K562 (cell line): ENCODE measurements at regions not wholly inside any gene's neighbourhood (a gene's known extent, or its start where the extent isn't known, plus 50 kb on each side); places are given as distances from the start of the nearest gene placed in this dataset.

ENCODE experiments used
- ZNF274 ChIP-seq: IDR thresholded peaks from 2 replicates; pipeline ENCODE4 v1.6.1; 2011; ENCODE audit warnings: low read depth, mild to moderate bottlenecking, low read length, moderate library complexity, borderline replicate concordance
- TF ChIP-seq, protein P1 (sequence below), 3 experiments: IDR thresholded peaks in 2 of 3; conservative IDR thresholded peaks in 1 of 3; 2 replicates each; pipeline ENCODE4 v1.5.1; 2011 to 2012; ENCODE audit warnings: low read length in 3 of 3, mild to moderate bottlenecking in 3 of 3, control low read depth in 2 of 3, improper control_type of control experiment in 1 of 3, inconsistent platforms in 1 of 3, low read depth in 1 of 3, mixed read lengths in 1 of 3, moderate library complexity in 1 of 3; ENCODE audit not compliant: insufficient read depth in 2 of 3
- TF ChIP-seq, protein P2 (sequence below): sonication (generic); formaldehyde crosslinking; IDR thresholded peaks from 2 replicates; pipeline ENCODE4 v1.8.1; 2022; ENCODE audit warnings: missing genetic modification reagents
- TF ChIP-seq, protein P3 (sequence below): fragments of 450-650 bp; IDR thresholded peaks from 2 replicates; pipeline ENCODE4 v1.6.1; 2017; ENCODE audit warnings: mild to moderate bottlenecking, moderate library complexity
- TF ChIP-seq, protein P4 (sequence below): sonication (generic); formaldehyde crosslinking; IDR thresholded peaks from 2 replicates; pipeline ENCODE4 v1.8.1; 2023; ENCODE audit warnings: mild to moderate bottlenecking, missing genetic modification reagents

DNA sequence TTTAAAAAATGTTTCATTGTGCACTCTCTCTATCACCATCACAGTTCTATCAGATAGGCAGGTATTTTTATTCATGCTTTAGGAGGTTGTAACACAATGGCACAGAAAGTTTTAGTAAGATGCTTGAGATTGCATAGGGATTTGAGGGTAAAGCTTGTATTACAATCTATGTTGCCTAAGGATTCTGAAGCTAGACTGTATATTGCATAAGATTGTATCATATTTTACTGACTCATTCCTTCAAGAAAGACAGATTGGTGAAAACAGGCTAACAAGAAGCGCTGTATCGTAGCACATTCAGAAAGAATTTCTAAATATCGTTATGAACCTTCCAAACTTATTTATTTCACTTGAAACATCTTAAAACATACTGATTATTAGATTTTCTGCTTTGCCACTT lies 577.7 kb downstream of the EBF1 start:
- TF ChIP-seq, protein P1, sequence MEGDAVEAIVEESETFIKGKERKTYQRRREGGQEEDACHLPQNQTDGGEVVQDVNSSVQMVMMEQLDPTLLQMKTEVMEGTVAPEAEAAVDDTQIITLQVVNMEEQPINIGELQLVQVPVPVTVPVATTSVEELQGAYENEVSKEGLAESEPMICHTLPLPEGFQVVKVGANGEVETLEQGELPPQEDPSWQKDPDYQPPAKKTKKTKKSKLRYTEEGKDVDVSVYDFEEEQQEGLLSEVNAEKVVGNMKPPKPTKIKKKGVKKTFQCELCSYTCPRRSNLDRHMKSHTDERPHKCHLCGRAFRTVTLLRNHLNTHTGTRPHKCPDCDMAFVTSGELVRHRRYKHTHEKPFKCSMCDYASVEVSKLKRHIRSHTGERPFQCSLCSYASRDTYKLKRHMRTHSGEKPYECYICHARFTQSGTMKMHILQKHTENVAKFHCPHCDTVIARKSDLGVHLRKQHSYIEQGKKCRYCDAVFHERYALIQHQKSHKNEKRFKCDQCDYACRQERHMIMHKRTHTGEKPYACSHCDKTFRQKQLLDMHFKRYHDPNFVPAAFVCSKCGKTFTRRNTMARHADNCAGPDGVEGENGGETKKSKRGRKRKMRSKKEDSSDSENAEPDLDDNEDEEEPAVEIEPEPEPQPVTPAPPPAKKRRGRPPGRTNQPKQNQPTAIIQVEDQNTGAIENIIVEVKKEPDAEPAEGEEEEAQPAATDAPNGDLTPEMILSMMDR (IDR thresholded peaks at IDR 0.05 in 2 of 3, conservative IDR thresholded peaks at IDR 0.05 in 1 of 3; ENCODE audit: insufficient read depth in 2 of 3, low read depth in 1 of 3, low read length in 3 of 3) = no peak
- no peak for TF ChIP-seq ZNF274
- TF ChIP-seq, protein P2, sequence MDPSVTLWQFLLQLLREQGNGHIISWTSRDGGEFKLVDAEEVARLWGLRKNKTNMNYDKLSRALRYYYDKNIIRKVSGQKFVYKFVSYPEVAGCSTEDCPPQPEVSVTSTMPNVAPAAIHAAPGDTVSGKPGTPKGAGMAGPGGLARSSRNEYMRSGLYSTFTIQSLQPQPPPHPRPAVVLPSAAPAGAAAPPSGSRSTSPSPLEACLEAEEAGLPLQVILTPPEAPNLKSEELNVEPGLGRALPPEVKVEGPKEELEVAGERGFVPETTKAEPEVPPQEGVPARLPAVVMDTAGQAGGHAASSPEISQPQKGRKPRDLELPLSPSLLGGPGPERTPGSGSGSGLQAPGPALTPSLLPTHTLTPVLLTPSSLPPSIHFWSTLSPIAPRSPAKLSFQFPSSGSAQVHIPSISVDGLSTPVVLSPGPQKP (CRISPR knock-in tag) = no peak
- TF ChIP-seq, protein P3, sequence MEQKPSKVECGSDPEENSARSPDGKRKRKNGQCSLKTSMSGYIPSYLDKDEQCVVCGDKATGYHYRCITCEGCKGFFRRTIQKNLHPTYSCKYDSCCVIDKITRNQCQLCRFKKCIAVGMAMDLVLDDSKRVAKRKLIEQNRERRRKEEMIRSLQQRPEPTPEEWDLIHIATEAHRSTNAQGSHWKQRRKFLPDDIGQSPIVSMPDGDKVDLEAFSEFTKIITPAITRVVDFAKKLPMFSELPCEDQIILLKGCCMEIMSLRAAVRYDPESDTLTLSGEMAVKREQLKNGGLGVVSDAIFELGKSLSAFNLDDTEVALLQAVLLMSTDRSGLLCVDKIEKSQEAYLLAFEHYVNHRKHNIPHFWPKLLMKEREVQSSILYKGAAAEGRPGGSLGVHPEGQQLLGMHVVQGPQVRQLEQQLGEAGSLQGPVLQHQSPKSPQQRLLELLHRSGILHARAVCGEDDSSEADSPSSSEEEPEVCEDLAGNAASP = no peak
- TF ChIP-seq, protein P4, sequence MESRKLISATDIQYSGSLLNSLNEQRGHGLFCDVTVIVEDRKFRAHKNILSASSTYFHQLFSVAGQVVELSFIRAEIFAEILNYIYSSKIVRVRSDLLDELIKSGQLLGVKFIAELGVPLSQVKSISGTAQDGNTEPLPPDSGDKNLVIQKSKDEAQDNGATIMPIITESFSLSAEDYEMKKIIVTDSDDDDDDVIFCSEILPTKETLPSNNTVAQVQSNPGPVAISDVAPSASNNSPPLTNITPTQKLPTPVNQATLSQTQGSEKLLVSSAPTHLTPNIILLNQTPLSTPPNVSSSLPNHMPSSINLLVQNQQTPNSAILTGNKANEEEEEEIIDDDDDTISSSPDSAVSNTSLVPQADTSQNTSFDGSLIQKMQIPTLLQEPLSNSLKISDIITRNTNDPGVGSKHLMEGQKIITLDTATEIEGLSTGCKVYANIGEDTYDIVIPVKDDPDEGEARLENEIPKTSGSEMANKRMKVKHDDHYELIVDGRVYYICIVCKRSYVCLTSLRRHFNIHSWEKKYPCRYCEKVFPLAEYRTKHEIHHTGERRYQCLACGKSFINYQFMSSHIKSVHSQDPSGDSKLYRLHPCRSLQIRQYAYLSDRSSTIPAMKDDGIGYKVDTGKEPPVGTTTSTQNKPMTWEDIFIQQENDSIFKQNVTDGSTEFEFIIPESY = no peak
